Muscle layer of colon (tissue), 2 donors: ENCODE measurements at regions not wholly inside any gene's neighbourhood (a gene's known extent, or its start where the extent isn't known, plus 50 kb on each side); places are given as distances from the start of the nearest gene placed in this dataset.

Source experiments
- H3K27ac ChIP-seq: one replicate; pipeline ENCODE4 v1.7.0; 2013; ENCODE audit warnings: low read depth, mild to moderate bottlenecking, low read length, moderate library complexity
- H3K27me3 ChIP-seq, 2 donors: one replicate each; pipeline ENCODE4 v1.7.0; 2013; ENCODE audit warnings: low read length in 2 of 2, mild to moderate bottlenecking in 2 of 2; ENCODE audit not compliant: insufficient read depth in 2 of 2, control insufficient read depth in 1 of 2
- H3K36me3 ChIP-seq: one replicate; pipeline ENCODE4 v1.7.0; 2013; ENCODE audit warnings: mild to moderate bottlenecking, low read length; ENCODE audit not compliant: insufficient read depth
- H3K4me1 ChIP-seq: one replicate; pipeline ENCODE4 v1.7.0; 2013; ENCODE audit warnings: mild to moderate bottlenecking, low read length; ENCODE audit not compliant: insufficient read depth
- H3K4me3 ChIP-seq, 2 donors: one replicate each; pipeline ENCODE4 v1.7.0; 2013; ENCODE audit warnings: low read length in 2 of 2, low read depth in 1 of 2, mild to moderate bottlenecking in 1 of 2, moderate library complexity in 1 of 2
- H3K9ac ChIP-seq: one replicate; pipeline ENCODE4 v1.7.0; 2013; ENCODE audit warnings: low read length
- H3K9me3 ChIP-seq: one replicate; pipeline ENCODE4 v1.7.0; 2013; ENCODE audit warnings: mild to moderate bottlenecking, low read length
- donor health status: abdominal sarcoma.
- donor health status: Adenocarcinoma of cecum.

- Histone ChIP-seq H3K36me3 (no peaks in the 10 kb centered on the region), H3K4me1 (no peaks in the 10 kb centered on the region), H3K27me3 (no peaks in the 10 kb centered on the region), H3K9me3 (no peaks in the 10 kb centered on the region), H3K27ac (no peak overlapping the region), H3K9ac (no peak overlapping the region), H3K4me3 (no peak overlapping the region)
Observed at GRCh38 chr2:67883316-67884087, 179.3 kb downstream of the C1D start.

- Histone ChIP-seq H3K9me3 (no peaks in the 10 kb centered on the region), H3K27me3 (no peaks in the 10 kb centered on the region), H3K9ac (no peak overlapping the region), H3K36me3 (no peaks in the 10 kb centered on the region), H3K27ac (no peak overlapping the region), H3K4me3 (no peak overlapping the region), H3K4me1 (no peaks in the 10 kb centered on the region)
Observed at GRCh38 chr2:67888351-67889005, 174.3 kb downstream of the C1D start.

GRCh38 chr2:67889056-67889455 lies 173.7 kb downstream of the C1D start:
- Histone ChIP-seq H3K36me3 (no peaks in the 10 kb centered on the region), H3K4me1 (no peaks in the 10 kb centered on the region), H3K27ac (no peak overlapping the region), H3K4me3 (no peak overlapping the region), H3K9ac (no peak overlapping the region), H3K9me3 (no peaks in the 10 kb centered on the region), H3K27me3 (no peaks in the 10 kb centered on the region)

GRCh38 chr2:67891642-67892041 lies 171.2 kb downstream of the C1D start:
- no peak overlapping the region for H3K27ac ChIP-seq

GRCh38 chr2:67892339-67892846 lies 170.4 kb downstream of the C1D start:
- Histone ChIP-seq H3K4me1 (no peaks in the 10 kb centered on the region), H3K9me3 (no peaks in the 10 kb centered on the region), H3K4me3 (no peak overlapping the region), H3K36me3 (no peaks in the 10 kb centered on the region), H3K9ac (no peak overlapping the region), H3K27me3 (no peaks in the 10 kb centered on the region), H3K27ac (no peak overlapping the region)

More at GRCh38 chr2:67891642-67892041, 171.2 kb downstream of the C1D start:
- no peaks in the 10 kb centered on the region for H3K27me3 ChIP-seq
- no peaks in the 10 kb centered on the region for H3K4me1 ChIP-seq
- H3K36me3 ChIP-seq, result no peaks in the 10 kb centered on the region
- H3K4me3 ChIP-seq, result no peak overlapping the region
- H3K9ac ChIP-seq, result no peak overlapping the region
- H3K9me3 ChIP-seq, result no peaks in the 10 kb centered on the region

GRCh38 chr2:67895227-67895941 lies 167.4 kb downstream of the C1D start:
- H3K27ac ChIP-seq, result no peak overlapping the region
- H3K36me3 ChIP-seq, result no peaks in the 10 kb centered on the region
- H3K27me3 ChIP-seq, result no peaks in the 10 kb centered on the region
- H3K9me3 ChIP-seq, result no peaks in the 10 kb centered on the region
- no peaks in the 10 kb centered on the region for H3K4me1 ChIP-seq
- no peak overlapping the region for H3K4me3 ChIP-seq
- no peak overlapping the region for H3K9ac ChIP-seq

- no peaks in the 10 kb centered on the region for H3K36me3 ChIP-seq
- no peak overlapping the region for H3K27ac ChIP-seq
- no peaks in the 10 kb centered on the region for H3K27me3 ChIP-seq
- no peaks in the 10 kb centered on the region for H3K9me3 ChIP-seq
- no peaks in the 10 kb centered on the region for H3K4me1 ChIP-seq
- H3K9ac ChIP-seq, result no peak overlapping the region
- no peak overlapping the region for H3K4me3 ChIP-seq
Observed at GRCh38 chr2:67896076-67896475, 166.7 kb downstream of the C1D start.

- no peaks in the 10 kb centered on the region for H3K36me3 ChIP-seq
- H3K27me3 ChIP-seq, result no peaks in the 10 kb centered on the region
- no peak overlapping the region for H3K4me3 ChIP-seq
- no peaks in the 10 kb centered on the region for H3K4me1 ChIP-seq
- H3K9ac ChIP-seq, result no peak overlapping the region
- H3K27ac ChIP-seq, result no peak overlapping the region
- no peaks in the 10 kb centered on the region for H3K9me3 ChIP-seq
Observed at GRCh38 chr2:67896476-67896875, 166.3 kb downstream of the C1D start.

- no peaks in the 10 kb centered on the region for H3K9me3 ChIP-seq
- H3K27ac ChIP-seq, result no peak overlapping the region
- no peak overlapping the region for H3K4me3 ChIP-seq
- H3K27me3 ChIP-seq, result no peaks in the 10 kb centered on the region
- no peaks in the 10 kb centered on the region for H3K36me3 ChIP-seq
- H3K9ac ChIP-seq, result no peak overlapping the region
- no peaks in the 10 kb centered on the region for H3K4me1 ChIP-seq
Observed at GRCh38 chr2:67898595-67898994, 164.2 kb downstream of the C1D start.

GRCh38 chr2:67899187-67899586 lies 163.6 kb downstream of the C1D start:
- Histone ChIP-seq H3K9me3 (no peaks in the 10 kb centered on the region), H3K9ac (no peak overlapping the region), H3K4me1 (no peaks in the 10 kb centered on the region), H3K27me3 (no peaks in the 10 kb centered on the region), H3K36me3 (no peaks in the 10 kb centered on the region), H3K4me3 (no peak overlapping the region), H3K27ac (no peak overlapping the region)

- no peaks in the 10 kb centered on the region for H3K27me3 ChIP-seq
- no peaks in the 10 kb centered on the region for H3K9me3 ChIP-seq
- H3K4me3 ChIP-seq, result no peak overlapping the region
- no peaks in the 10 kb centered on the region for H3K4me1 ChIP-seq
- no peak overlapping the region for H3K27ac ChIP-seq
- no peaks in the 10 kb centered on the region for H3K36me3 ChIP-seq
- no peak overlapping the region for H3K9ac ChIP-seq
Observed at GRCh38 chr2:67900826-67901225, 162.0 kb downstream of the C1D start.
